HG03159 (cell line): ENCODE measurements at regions not wholly inside any gene's neighbourhood (a gene's known extent, or its start where the extent isn't known, plus 50 kb on each side); places are given as distances from the start of the nearest gene placed in this dataset.

Experiments used
- ATAC-seq: cut with Tn5 transposase; IDR thresholded peaks from one replicate; pipeline ENCODE4 v1.9.1; 2021; ENCODE audit warnings: mild to moderate bottlenecking, moderate library complexity; ENCODE audit not compliant: unreplicated experiment

- ATAC-seq = no peak
Observed at GRCh38 chrX:126064901-126065541, 101.1 kb downstream of the DCAF12L2 start.

DNA sequence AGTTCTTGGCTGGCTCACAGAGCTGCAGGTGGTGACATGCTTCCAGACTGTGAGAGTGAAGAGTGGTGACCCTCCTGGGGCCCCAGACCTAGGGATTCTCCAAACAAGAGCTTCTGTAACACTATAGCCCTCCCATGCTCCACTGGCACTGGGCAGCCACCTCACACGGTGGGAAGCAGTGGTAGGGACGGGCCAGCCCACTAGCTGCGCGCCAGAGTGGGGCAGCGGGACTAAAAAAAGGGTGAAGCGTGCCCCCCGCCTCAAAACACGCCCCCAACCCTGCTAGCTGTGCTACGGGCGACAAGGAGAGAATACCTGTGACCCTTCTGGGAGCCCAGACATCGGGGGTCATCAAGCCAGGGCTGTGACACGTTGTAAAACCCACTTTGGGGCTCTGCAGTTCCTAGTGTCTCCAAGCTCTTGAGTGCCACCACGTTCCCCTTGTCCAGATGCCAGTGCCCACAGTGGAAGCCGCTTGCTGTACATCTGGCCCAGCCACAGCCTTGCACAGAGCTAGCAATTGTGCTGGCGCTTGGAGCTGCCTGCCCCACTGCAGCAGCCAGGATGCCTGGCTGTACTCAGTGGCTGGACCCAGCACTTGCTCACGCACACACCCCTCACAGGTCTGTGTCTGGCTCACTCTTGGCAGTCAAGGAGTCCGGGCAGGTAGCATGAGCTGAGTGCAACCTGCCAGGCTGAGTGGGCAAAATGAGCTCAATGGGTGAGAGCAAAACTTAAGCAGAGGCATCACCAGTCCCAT, 100.0 kb downstream of the DCAF12L2 start:
- no peak for ATAC-seq
